KG1 (cell line): ENCODE measurements at regions not wholly inside any gene's neighbourhood (a gene's known extent, or its start where the extent isn't known, plus 50 kb on each side); places are given as distances from the start of the nearest gene placed in this dataset.
"Not testable (repeated sequence)": the region's sequence is repeated elsewhere in the genome, so short reads cannot be mapped to it uniquely, and the experiment has no call there.

Experiments
- DNase-seq: peaks from one replicate; lab custom pipeline; 2025; lab: John Stamatoyannopoulos, UW

- no peak for DNase-seq
These were observed 190.1 kb upstream of the AKR1E2 start for GRCh38 chr10:4635883-4636282.

GRCh38 chr10:4635388-4635787 is 190.6 kb upstream of the AKR1E2 start:
- DNase-seq = no peak

- no peak for DNase-seq
These were observed 192.2 kb upstream of the AKR1E2 start for GRCh38 chr10:4633776-4634175.

- DNase-seq = no peak
These were observed 192.8 kb upstream of the AKR1E2 start for GRCh38 chr10:4633186-4633585.

- no peak for DNase-seq
These were observed 193.2 kb upstream of the AKR1E2 start for GRCh38 chr10:4632757-4633156.

GRCh38 chr10:4626919-4627318 is 199.1 kb upstream of the AKR1E2 start:
- no peak for DNase-seq

- no peak for DNase-seq
These were observed 202.1 kb upstream of the AKR1E2 start for GRCh38 chr10:4623757-4624420.

GRCh38 chr10:4623200-4623599 is 202.8 kb upstream of the AKR1E2 start:
- DNase-seq = no peak

- no peak for DNase-seq
These were observed 203.6 kb upstream of the AKR1E2 start for GRCh38 chr10:4622384-4622783.

- no peak for DNase-seq
These were observed 208.4 kb upstream of the AKR1E2 start for GRCh38 chr10:4617589-4617988.

- no peak for DNase-seq
These were observed 211.0 kb upstream of the AKR1E2 start for GRCh38 chr10:4615042-4615441.

GRCh38 chr10:4609251-4609650 is 216.8 kb upstream of the AKR1E2 start:
- no peak for DNase-seq

GRCh38 chr10:4607681-4608080 is 218.3 kb upstream of the AKR1E2 start:
- no peak for DNase-seq

- no peak for DNase-seq
These were observed 219.0 kb upstream of the AKR1E2 start for GRCh38 chr10:4606856-4607636.

- DNase-seq = no peak
These were observed 223.1 kb upstream of the AKR1E2 start for GRCh38 chr10:4602764-4603491.

GRCh38 chr10:4599471-4599870 is 226.5 kb upstream of the AKR1E2 start:
- no peak for DNase-seq

- not testable (repeated sequence) for DNase-seq
These were observed 228.1 kb upstream of the AKR1E2 start for GRCh38 chr10:4597898-4598297.

GRCh38 chr10:4596951-4597350 is 229.1 kb upstream of the AKR1E2 start:
- DNase-seq = no peak

- no peak for DNase-seq
These were observed 230.2 kb upstream of the AKR1E2 start for GRCh38 chr10:4595719-4596319.

GRCh38 chr10:4590807-4591206 is 235.2 kb upstream of the AKR1E2 start:
- DNase-seq = no peak

GRCh38 chr10:4588824-4589223 is 237.2 kb upstream of the AKR1E2 start:
- no peak for DNase-seq

- no peak for DNase-seq
These were observed 238.5 kb upstream of the AKR1E2 start for GRCh38 chr10:4587466-4587865.

- DNase-seq = no peak
These were observed 239.2 kb upstream of the AKR1E2 start for GRCh38 chr10:4586776-4587175.
